Stomach (tissue), 8 donors: ENCODE measurements at regions not wholly inside any gene's neighbourhood (a gene's known extent, or its start where the extent isn't known, plus 50 kb on each side); places are given as distances from the start of the nearest gene placed in this dataset.

Experiments used
- DNase-seq, 2 donors: peaks; one replicate each; pipeline versions ENCODE4 v3.0.0 to v3.0.0-alpha.2; 2013 to 2019
- H3K27ac ChIP-seq, 5 donors: fragments of 200-600 bp in 4 of 5; sonication (generic) in 4 of 5; one replicate each; pipeline ENCODE4 v1.5.1; 2013 to 2019; ENCODE audit warnings: mild to moderate bottlenecking in 1 of 5, moderate library complexity in 1 of 5
- H3K27me3 ChIP-seq, 3 donors: fragments of 200-600 bp; sonication (generic); one replicate each; pipeline ENCODE4 v1.5.1; 2017 to 2019; ENCODE audit warnings: mixed run types in 1 of 3
- H3K36me3 ChIP-seq, 4 donors: fragments of 200-600 bp; sonication (generic); 1 replicate in 3 of 4; 2 replicates in 1 of 4; pipeline ENCODE4 v1.5.1; 2016 to 2019
- H3K4me1 ChIP-seq, 4 donors: fragments of 200-600 bp; sonication (generic); one replicate each; pipeline ENCODE4 v1.5.1; 2016 to 2019
- H3K4me3 ChIP-seq, 4 donors: fragments of 200-600 bp; sonication (generic) in 3 of 4; one replicate each; pipeline ENCODE4 v1.5.1; 2016 to 2019; ENCODE audit warnings: mild to moderate bottlenecking in 1 of 4
- H3K9me3 ChIP-seq, 4 donors: fragments of 200-600 bp; sonication (generic); one replicate each; pipeline ENCODE4 v1.5.1; 2016 to 2019
- CTCF ChIP-seq, 7 experiments: fragments of 450-650 bp in 4 of 7; fragments of 200-600 bp in 3 of 7; sonication (generic) in 3 of 7; IDR thresholded peaks; one replicate each; pipeline ENCODE4 v1.5.1; 2016 to 2019; ENCODE audit warnings: antibody characterized with exemption in 7 of 7, control low read depth in 2 of 7, mild to moderate bottlenecking in 1 of 7
- EP300 ChIP-seq: sonication (generic); formaldehyde crosslinking; IDR thresholded peaks from one replicate; pipeline ENCODE4 v1.6.1; 2017; ENCODE audit warnings: antibody characterized with exemption
- POLR2A ChIP-seq, 4 donors: fragments of 450-650 bp; IDR thresholded peaks; one replicate each; pipeline ENCODE4 v1.6.1; 2016; ENCODE audit warnings: antibody characterized with exemption in 4 of 4, control low read depth in 2 of 4, mild to moderate bottlenecking in 1 of 4, moderate library complexity in 1 of 4
- POLR2AphosphoS5 ChIP-seq, 3 donors: sonication (generic); formaldehyde crosslinking; IDR thresholded peaks; one replicate each; pipeline ENCODE4 v1.6.1; 2016; ENCODE audit warnings: antibody characterized with exemption in 3 of 3
- WGBS, 5 donors: extraction: QIAGEN DNeasy Blood & Tissue Kit in 3 of 5; methylation state at CpG; one replicate each; pipeline versions ENCODE4 v1.1.5 to v1.1.7; 2013 to 2018; 5-methylcytosine and 5-hydroxymethylcytosine counted together
- intact Hi-C: fragments of 100-400 bp; cut with DNase I; formaldehyde crosslinking; loops from one replicate; pipeline ENCODE4 v1.15.1; 2023; ENCODE audit warnings: low total_unique reads
- donor health status: healthy with polysubstance abuse.
- donor health status: Bipolar disorder and iron deficiency.
- donor health status: healthy.

- TF ChIP-seq CTCF (IDR thresholded peaks at IDR 0.05), result no peak
- no peak for TF ChIP-seq POLR2AphosphoS5 (IDR thresholded peaks at IDR 0.05)
- no peak for TF ChIP-seq POLR2A (IDR thresholded peaks at IDR 0.05)
- no peak for TF ChIP-seq EP300
- 64 to 70% (median 68%) methylated on average over 2 of the region's 2 CpGs for WGBS, 5 donors
- intact Hi-C loops, result no loop called here
Measured at GRCh38 chr6:141402489-141402888, 730.2 kb upstream of the GJE1 start.

GRCh38 chr6:141401851-141402250 is 730.9 kb upstream of the GJE1 start:
- 80 to 94% (median 92%) methylated on average over 3 of the region's 3 CpGs for WGBS, 5 donors
- no peak overlapping the region for H3K27ac ChIP-seq
- no peaks in the 10 kb centered on the region for H3K27me3 ChIP-seq
- peaks cover 0 to 26% (median 6%) of the 10 kb centered on the region in 4 donors for H3K4me1 ChIP-seq
- intact Hi-C loops, result no loop called here
- H3K9me3 ChIP-seq, result no peaks in the 10 kb centered on the region
- no peaks in the 10 kb centered on the region for H3K36me3 ChIP-seq
- no peak overlapping the region for H3K4me3 ChIP-seq
- no peak for DNase-seq
- TF ChIP-seq POLR2A (IDR thresholded peaks at IDR 0.05) (no peak), CTCF (IDR thresholded peaks at IDR 0.05) (no peak), POLR2AphosphoS5 (IDR thresholded peaks at IDR 0.05) (no peak), EP300 (no peak)

More at GRCh38 chr6:141402489-141402888, 730.2 kb upstream of the GJE1 start:
- no peak for DNase-seq
- Histone ChIP-seq H3K4me3 (no peak overlapping the region), H3K4me1 (peaks cover 0 to 26% (median 6%) of the 10 kb centered on the region in 4 donors), H3K27ac (no peak overlapping the region), H3K27me3 (no peaks in the 10 kb centered on the region), H3K9me3 (peaks cover 0 to under 1% (median 0%) of the 10 kb centered on the region in 4 donors), H3K36me3 (no peaks in the 10 kb centered on the region)

GRCh38 chr6:141401168-141401567 is 731.6 kb upstream of the GJE1 start:
- 62 to 73% (median 68%) methylated on average over 4 of the region's 4 CpGs for WGBS, 5 donors
- TF ChIP-seq EP300 (no peak), POLR2A (IDR thresholded peaks at IDR 0.05) (no peak), CTCF (IDR thresholded peaks at IDR 0.05) (no peak), POLR2AphosphoS5 (IDR thresholded peaks at IDR 0.05) (no peak)
- no peak overlapping the region for H3K27ac ChIP-seq
- H3K4me1 ChIP-seq, result peaks cover 0 to 26% (median 6%) of the 10 kb centered on the region in 4 donors
- H3K36me3 ChIP-seq, result no peaks in the 10 kb centered on the region
- H3K27me3 ChIP-seq, result no peaks in the 10 kb centered on the region
- no peak overlapping the region for H3K4me3 ChIP-seq
- no peaks in the 10 kb centered on the region for H3K9me3 ChIP-seq
- no peak for DNase-seq
- intact Hi-C loops, result no loop called here

GRCh38 chr6:141398949-141399348 is 733.8 kb upstream of the GJE1 start:
- TF ChIP-seq CTCF (IDR thresholded peaks at IDR 0.05) (no peak), POLR2A (IDR thresholded peaks at IDR 0.05) (no peak), POLR2AphosphoS5 (IDR thresholded peaks at IDR 0.05) (no peak), EP300 (no peak)
- no peak for DNase-seq
- WGBS, 5 donors, result 83 to 85% (median 84%) methylated on average over 3 of the region's 3 CpGs
- intact Hi-C loops, result no loop called here
- Histone ChIP-seq H3K9me3 (no peaks in the 10 kb centered on the region), H3K27me3 (no peaks in the 10 kb centered on the region), H3K36me3 (no peaks in the 10 kb centered on the region), H3K27ac (no peak overlapping the region), H3K4me1 (peaks cover 0 to 23% (median 4%) of the 10 kb centered on the region in 4 donors), H3K4me3 (no peak overlapping the region)
